Hematopoietic multipotent progenitor cell treated with erythropoietin and hydrocortisone succinate and interleukin-3 and kit ligand, for 4 days (in vitro differentiated cells): ENCODE measurements at regions not wholly inside any gene's neighbourhood (a gene's known extent, or its start where the extent isn't known, plus 50 kb on each side); places are given as distances from the start of the nearest gene placed in this dataset.

ENCODE experiments used
- DNase-seq: peaks from one replicate; pipeline ENCODE4 v3.0.0-alpha.2; 2015

GRCh38 chr9:91025856-91026255, 224.2 kb downstream of the SYK start:
- DNase-seq, result no peak

- DNase-seq, result no peak
These were observed 224.6 kb downstream of the SYK start for GRCh38 chr9:91026266-91026665.

GRCh38 chr9:91027005-91027404, 225.4 kb downstream of the SYK start:
- no peak for DNase-seq

GRCh38 chr9:91028166-91028827, 226.7 kb downstream of the SYK start:
- no peak for DNase-seq

GRCh38 chr9:91029650-91030361, 228.2 kb downstream of the SYK start:
- DNase-seq, result no peak

GRCh38 chr9:91032121-91032531, 230.5 kb downstream of the SYK start:
- no peak for DNase-seq

GRCh38 chr9:91033270-91033669, 231.7 kb downstream of the SYK start:
- no peak for DNase-seq

GRCh38 chr9:91033797-91034196, 232.2 kb downstream of the SYK start:
- DNase-seq, result peak; percentile 60

- no peak for DNase-seq
These were observed 232.9 kb downstream of the SYK start for GRCh38 chr9:91034521-91034920.

- DNase-seq, result no peak
These were observed 233.6 kb downstream of the SYK start for GRCh38 chr9:91034976-91035824.

- DNase-seq, result no peak
These were observed 234.2 kb downstream of the SYK start for GRCh38 chr9:91035825-91036208.

- DNase-seq, result no peak
These were observed 234.7 kb downstream of the SYK start for GRCh38 chr9:91036356-91036755.

- DNase-seq, result peak; percentile 96
These were observed 235.3 kb downstream of the SYK start for GRCh38 chr9:91036826-91037510.

- no peak for DNase-seq
These were observed 236.2 kb downstream of the SYK start for GRCh38 chr9:91037511-91038482.

GRCh38 chr9:91038483-91039124, 237.0 kb downstream of the SYK start:
- DNase-seq, result no peak

- no peak for DNase-seq
These were observed 237.7 kb downstream of the SYK start for GRCh38 chr9:91039125-91039834.

- DNase-seq, result no peak
These were observed 238.2 kb downstream of the SYK start for GRCh38 chr9:91039835-91040140.

GRCh38 chr9:91040371-91041215, 239.0 kb downstream of the SYK start:
- DNase-seq, result no peak

GRCh38 chr9:91042024-91042423, 240.4 kb downstream of the SYK start:
- DNase-seq, result no peak

- DNase-seq, result no peak
These were observed 240.9 kb downstream of the SYK start for GRCh38 chr9:91042541-91042940.
